Fibroblast of lung (primary cell): ENCODE measurements at regions not wholly inside any gene's neighbourhood (a gene's known extent, or its start where the extent isn't known, plus 50 kb on each side); places are given as distances from the start of the nearest gene placed in this dataset.

Experiments used
- CTCF ChIP-seq, 2 donors: IDR thresholded peaks in 1 of 2; conservative IDR thresholded peaks in 1 of 2; 1 replicate in 1 of 2; 2 replicates in 1 of 2; pipeline ENCODE4 v1.5.1; 2011 to 2012; ENCODE audit warnings: low read length in 2 of 2, control low read depth in 1 of 2, inconsistent platforms in 1 of 2, low read depth in 1 of 2, mild to moderate bottlenecking in 1 of 2
- EZH2 ChIP-seq: IDR thresholded peaks from 2 replicates; pipeline ENCODE4 v1.5.1; 2012; ENCODE audit warnings: low read length, control low read depth, mild to moderate bottlenecking; ENCODE audit errors: missing control alignments

GRCh38 chr2:88844960-88845359 lies 153.5 kb downstream of the RPIA start:
- TF ChIP-seq CTCF (conservative IDR thresholded peaks at IDR 0.05 in 1 of 2, IDR thresholded peaks at IDR 0.05 in 1 of 2; ENCODE audit: low read depth in 1 of 2, low read length in 2 of 2), result no peak
- no peak for TF ChIP-seq EZH2
